GM19025 (cell line): ENCODE measurements at regions not wholly inside any gene's neighbourhood (a gene's known extent, or its start where the extent isn't known, plus 50 kb on each side); places are given as distances from the start of the nearest gene placed in this dataset.

ENCODE experiments used
- ATAC-seq: cut with Tn5 transposase; IDR thresholded peaks from one replicate; pipeline ENCODE4 v1.9.1; 2021; ENCODE audit warnings: mild to moderate bottlenecking, low read depth, moderate library complexity; ENCODE audit not compliant: unreplicated experiment

DNA sequence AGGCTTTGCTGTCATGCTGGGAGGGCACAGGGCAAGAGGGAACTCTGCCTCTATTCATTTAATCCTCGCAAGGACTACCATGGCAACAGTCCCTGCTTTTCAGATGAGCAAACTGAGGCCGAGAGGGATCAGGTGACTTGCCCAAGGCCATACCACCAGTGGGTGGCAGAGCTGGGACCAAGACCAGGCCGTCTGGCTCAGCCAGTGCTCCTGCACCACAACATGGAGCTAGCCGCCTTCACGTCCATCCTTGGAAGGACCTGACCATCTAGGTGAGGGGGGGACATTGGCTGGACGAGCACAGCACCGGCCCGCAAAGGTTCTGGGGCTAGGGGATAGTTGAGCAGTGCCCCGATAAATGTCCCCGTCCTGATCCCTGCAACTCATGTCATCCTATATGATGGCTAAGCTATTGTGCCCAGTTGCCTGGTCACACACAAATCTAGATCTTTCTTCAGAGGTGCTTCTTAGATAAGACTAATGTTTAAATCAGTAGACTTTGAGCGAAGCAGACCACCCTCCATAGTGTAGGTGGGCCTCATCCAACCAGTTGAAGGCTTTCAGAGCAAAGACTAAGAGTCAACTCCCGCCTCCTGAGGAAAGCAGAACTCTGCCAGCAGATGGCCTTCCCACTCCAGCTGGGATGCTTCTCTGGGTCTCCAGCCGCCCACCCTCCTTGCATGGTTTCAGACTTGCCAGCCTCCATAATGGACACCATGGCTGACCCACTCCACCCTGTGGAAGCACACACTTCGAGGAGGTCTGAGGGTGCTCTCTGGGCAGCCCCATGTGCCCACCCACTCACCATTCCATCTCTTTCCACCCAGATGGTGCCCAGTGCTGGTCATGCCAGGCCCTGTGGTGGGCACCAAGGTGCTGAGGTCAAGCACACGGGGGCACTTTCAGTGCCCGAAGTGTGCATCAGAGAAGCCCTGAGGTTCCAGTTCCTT is 214.8 kb upstream of the RAB6C start:
- ATAC-seq, result no peak

DNA sequence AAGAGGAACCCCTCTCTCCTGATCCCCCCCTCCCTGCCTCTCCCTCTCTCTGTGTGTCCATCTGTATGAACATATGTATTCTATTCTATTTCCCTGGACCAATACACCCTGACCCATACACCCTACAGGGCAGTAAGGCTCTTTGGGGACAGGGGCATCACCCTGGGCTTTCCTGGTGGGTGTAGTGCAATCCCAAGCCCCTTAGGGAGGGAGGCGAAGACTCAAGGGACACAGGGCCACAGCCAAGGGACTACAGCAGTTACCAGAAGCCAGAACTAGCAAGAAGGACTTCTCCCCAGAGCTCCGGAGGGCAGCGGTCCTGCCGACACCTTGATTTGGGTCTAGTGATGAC is 214.2 kb upstream of the RAB6C start:
- ATAC-seq, result no peak

DNA sequence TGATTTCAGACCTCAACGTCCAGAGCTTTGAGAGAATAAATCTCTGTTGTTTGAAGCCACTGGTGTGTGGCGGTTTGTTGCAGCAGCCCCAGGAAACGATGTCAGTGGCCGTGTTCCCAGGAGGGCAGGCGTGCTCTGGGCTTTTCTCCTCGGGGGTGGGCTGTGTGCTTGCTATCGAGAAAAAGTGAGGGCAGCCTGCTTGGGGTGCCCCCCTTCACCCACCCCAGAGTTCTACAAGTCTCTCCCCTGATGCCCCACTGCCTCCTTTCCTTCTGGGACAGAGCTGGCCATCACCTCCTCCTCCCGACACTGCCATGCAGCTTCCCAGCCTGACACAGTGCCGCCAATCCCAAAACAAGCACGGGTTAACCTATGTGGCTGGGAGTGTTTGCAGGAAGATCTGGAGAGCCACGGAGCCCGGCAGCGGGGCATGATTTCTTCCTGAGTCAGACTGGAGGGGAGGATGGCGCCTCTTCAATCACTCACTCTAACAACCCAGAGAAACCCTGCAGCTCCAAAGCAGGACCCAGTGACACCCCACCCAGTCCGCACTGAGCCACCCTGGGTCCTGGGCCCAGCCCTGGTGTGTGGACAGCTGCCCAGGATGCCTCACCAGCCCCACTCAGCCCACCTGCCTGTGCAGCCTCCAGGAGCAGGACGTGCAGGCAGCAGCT is 213.7 kb upstream of the RAB6C start:
- ATAC-seq, result no peak

DNA sequence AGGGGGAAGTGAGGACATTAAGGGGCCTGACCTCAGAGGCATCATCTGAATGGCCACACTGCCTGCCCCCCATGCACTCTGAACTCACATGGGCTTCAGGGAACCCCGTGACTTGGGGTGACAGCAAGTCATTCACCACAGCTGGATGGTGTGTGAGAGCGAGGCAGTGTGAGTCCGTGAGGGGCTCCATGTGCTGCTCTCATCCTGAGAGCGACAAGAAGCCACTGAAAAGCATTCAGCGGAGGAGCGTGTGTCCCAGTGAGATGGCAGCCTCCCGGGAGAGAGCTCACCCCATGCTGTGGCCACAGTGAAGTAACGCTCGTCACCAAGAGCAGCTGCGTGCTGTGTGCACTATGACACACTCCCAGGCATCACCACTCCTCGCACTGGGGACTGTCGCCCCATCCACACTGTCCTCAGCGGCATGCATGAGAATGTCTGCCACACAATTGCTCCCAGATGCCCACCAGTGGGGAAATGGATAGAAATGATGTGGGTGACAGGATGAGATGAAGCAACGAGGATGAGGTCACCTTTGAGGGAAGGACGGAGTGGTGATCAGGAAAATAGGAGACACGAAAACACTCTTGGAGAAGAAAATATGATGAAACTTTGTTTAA is 213.0 kb upstream of the RAB6C start:
- ATAC-seq, result no peak

DNA sequence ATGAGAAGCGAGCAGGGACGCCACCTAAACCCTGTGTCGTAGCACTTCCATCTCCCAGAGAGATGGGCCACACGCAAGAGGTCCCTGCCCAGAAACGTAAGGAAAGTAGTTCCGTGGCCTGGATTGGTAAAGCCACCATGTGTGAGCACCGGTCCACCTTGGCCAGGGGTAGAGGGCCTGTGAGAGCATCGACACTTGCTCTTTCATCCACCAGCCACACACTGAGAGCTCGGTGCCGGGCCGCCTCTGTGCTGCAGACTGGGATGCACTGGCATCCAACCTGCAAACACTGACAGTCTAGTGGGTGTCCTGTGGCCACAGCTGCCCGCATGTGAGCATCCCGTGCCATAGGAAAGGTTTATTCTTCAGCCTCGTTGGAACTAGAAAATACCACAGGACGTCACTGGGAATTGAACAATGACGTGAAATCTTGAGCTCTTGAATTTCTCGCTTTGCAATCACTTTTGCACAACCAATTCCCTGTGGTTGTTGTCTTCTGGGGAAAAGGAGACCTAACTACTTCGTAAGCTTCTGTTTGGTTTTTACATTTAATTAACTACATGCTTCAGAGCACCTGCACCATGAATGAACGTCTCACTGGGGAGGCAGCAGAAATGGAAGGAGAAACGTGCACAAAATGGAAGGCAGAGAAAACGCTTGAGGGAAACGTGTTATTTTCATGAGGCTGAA is 212.0 kb upstream of the RAB6C start:
- ATAC-seq, result no peak

DNA sequence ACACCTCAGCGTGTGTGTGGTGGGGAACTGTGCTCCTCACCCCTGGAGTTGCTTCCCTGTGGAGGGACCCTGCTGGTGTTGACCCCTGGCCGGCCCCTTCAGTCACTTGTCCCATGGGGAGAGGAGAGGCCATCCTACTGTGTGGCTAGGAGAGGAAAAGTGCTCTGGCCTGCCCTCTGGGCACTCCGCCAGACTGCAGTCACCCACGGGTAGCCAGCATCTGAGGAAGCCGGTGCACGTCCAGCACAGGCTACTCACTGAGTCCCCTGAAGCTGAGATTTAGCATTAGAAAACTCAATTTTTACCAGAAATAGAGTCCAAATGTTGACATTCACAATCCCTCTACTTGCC is 211.5 kb upstream of the RAB6C start:
- ATAC-seq, result no peak

DNA sequence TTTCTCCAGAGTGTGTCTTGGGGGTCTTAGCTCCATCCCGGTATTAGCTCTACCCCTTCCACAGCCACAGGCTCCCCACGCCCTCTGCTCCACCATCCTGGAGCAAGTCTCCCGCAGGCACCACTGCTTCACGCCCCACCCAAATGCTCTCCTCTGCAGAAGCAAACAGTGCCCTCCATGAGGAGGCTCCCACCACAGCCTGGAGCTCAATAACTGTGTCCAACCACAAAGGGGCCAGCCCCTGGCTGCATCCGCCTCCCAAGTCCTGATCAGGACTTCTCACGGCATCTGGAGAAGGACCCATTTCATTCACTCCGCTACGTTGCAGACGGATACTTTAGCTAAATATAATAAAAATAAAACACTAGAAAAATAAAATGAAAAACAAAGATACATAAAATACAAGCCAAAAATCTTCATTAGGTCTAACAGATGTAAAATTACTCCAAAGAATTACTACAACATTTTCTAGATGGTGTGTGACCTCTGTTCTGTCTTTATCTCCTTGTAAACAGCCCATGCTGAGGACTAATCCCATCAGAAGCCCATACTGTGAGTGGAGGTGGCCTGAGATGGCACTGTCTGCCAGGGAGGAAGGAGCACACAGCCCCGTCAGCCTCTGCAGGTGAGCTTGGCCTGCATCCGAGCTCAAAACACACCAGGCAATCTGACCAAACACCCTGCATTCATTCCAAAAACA is 210.8 kb upstream of the RAB6C start:
- no peak for ATAC-seq

DNA sequence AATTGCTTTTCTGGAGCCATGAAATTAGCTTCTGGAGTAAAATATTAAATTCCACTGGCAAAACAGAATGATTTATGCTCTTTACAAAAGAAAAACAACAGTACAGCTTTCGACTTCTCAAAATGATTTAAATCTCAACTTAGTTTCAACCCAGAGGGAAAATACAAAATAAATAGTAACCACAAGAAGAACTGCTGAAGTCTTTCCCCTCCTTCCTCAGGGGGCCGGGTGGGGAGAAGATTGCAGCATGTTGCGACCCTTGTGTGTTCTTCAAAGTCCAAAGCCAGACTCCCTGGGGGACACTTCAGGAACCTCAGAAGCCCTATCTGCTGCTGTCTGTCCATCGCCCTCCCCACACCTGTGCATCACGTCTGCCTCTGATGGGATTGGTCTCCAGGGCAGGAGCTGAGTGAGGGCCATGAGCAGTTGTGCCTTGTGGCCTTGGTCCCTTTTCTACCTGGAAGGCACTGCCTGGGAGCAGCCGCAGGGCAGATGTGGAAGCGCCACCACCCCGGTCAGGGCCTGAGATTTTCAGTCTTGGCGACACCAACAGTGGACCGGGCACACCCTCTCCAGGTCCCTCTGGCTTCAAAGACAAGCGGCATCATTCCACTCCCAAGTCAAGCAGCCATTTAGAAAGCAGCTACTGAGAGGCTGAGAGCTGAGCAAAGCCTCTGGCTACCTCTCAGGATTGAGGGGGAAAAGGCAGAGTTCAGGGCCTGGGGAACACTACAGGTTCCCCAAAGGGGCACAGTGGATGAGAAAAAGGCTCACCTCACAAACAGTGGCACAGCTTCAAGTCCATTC is 210.1 kb upstream of the RAB6C start:
- ATAC-seq, result no peak

DNA sequence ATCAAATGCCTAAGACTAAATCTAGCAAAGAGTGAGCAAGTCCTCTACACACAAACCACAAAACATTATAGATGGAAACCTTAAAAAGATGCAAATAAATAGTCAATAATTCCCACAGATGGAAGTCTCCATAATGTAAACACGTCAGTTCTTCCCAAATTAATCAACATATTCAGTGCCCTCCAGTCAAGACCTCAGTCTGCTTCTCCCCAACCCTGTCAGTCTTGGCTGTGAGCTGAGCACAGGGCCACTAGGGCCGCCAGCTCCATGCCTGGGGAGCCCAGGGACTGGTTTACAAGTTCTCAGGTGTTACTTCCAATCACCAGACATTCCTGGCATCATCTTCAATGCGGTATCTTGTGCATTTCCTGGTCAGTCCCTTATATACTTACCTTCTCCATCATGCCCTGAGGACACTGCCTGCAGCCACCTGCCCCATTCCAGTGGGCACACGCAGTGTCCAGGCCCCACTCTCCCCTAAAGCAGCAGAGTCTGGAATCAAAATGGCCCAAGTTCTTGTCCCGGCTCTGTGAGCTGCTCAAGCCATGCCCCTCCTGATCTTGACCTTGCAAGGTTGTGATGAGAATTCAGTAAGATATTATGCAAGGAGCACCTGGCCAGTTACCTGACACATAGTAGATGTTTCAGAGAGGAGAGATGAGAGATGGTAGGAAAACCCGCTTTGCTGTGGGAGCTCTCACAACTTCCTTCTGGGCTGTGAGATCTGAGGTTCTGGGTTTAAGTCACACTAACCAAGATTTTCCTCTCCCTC is 207.9 kb upstream of the RAB6C start:
- no peak for ATAC-seq

DNA sequence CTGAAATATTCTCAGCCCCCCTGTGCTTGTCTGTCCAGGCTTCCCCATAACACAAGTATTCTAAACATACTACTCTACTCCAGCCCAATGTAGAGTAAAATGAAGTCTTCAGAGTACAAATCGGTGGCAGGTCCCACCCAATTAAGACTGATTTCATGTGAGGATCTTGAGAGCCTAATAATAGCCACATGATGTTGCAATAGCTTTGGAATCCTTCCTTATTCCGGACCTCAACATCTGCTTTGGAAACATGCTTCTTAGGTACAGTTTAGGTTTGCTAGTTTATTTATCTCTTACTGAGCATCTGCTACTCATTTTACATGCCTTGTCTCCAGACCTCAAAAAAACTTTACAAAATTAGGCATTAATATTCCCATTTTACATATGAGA is 207.3 kb upstream of the RAB6C start:
- ATAC-seq, result no peak

DNA sequence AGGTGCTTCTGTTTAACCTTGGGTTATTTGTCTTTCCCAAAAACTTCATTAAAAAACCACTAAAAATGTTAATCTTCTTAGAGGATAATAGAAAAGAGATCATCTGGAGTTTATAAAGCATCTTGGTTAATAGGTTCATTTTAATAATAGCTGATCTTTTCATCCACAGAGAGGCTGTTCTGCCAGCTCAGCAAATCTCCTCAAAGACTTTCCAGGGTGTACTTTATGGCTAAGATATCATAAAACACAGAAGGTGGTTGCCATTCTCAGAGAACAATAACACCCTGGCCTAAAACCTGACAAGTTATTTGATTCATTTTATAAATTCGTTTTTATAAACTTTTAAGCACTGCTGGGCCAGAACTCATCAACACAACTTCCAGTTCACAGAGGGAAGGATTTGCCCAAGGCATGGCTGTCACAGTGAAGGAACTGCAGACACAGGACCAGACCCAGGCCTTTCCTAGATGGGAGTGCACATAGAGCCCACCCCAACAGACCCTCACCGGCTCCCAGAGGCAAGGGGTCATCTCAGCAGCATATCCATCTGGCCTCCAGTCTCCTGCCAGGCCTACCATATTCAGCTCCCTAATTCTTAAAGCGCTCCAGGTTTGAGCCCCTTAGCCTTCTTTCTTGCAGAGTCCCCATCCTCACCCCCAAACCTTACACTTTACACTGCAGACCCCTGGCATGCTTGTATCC is 203.4 kb upstream of the RAB6C start:
- no peak for ATAC-seq

DNA sequence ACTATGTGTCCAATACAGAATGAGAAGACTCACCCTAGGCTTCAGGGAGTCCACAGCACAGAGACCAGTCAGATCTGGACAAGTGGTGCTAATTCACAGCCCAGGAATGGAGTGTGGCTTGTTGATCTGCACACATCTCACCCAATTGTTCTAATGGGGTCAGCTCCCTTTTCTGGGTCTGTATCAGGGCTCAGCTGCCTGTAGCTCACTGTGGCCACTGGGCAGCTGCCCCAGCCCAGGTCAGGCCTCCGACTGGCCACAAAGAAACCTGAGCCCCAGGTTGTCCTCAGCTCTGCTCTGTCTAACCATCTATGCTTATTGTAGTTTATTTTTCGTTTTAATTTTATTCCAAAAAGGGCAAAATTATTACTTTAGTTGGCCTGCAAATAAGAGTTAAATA is 202.3 kb upstream of the RAB6C start:
- ATAC-seq, result no peak

DNA sequence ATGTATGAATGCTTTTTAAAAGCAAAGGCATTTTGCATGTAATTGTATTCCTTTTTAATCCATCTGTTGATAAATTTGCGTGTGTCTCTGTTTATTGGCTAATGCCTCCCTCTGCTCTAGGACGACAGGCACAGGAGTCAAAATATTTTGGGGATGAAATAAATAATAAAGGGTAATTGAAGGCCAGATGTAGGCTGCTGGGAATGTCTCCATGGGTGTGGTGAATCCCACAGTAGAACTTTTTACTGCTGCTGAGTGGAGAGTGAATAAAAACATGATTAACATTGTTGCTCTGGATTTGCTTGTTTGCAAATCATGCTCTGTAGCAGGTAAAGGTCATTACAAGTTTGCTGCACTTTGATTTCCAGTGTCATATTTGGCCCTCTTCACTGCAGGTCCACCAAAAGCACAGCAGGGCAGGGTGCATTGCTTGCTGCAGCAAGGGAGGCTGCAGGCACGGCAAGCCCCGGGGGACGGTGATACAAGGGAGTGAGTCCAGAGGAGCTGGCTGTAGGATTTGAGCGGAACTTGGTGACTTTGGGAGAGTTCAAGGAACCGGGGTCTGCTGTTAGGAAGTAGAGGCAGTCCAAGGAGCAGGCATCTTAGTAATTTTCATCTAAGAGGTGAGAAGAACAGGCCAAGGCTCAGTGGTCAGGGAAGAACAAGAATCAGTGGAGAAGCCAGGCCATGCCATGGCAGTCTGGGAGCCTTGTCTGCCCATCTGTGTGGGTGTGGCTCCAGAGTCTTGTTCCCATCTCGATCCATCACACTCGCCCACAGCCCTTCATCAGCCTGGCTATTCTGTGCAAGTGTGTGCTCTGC is 201.5 kb upstream of the RAB6C start:
- no peak for ATAC-seq

DNA sequence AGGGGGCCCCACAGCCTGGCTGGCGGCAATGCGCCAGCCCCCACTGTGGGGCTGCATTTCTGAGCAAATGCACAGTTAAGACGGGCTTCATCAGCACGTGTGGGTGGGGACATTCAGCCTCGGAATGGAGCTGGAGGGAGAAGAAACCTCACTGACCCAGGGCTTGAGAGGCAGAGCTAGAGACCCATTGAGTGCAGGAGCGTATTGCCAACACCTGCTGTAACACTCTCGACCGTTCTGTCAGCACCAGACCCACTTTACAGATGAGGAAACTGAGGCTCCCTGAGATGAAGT is 200.9 kb upstream of the RAB6C start:
- ATAC-seq, result no peak

DNA sequence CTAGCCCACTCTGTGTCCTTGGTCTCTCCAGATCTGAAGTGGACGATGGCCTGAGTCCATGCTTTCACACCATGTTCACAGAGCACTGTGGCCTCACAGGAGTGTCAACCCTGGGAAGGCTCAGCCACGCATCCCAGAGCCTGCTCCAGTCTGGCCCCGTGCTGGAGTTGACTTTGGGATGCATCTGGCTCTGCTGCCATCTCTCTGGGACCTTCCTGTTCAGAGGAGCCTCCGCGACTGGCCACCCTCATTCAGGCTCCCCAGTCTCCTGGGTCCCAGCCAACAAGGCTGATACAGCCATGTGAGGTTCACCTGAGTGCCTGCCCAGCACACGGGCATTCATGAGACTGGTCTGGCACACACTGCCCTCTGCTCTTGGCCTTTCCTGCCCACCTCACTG is 199.7 kb upstream of the RAB6C start:
- no peak for ATAC-seq

DNA sequence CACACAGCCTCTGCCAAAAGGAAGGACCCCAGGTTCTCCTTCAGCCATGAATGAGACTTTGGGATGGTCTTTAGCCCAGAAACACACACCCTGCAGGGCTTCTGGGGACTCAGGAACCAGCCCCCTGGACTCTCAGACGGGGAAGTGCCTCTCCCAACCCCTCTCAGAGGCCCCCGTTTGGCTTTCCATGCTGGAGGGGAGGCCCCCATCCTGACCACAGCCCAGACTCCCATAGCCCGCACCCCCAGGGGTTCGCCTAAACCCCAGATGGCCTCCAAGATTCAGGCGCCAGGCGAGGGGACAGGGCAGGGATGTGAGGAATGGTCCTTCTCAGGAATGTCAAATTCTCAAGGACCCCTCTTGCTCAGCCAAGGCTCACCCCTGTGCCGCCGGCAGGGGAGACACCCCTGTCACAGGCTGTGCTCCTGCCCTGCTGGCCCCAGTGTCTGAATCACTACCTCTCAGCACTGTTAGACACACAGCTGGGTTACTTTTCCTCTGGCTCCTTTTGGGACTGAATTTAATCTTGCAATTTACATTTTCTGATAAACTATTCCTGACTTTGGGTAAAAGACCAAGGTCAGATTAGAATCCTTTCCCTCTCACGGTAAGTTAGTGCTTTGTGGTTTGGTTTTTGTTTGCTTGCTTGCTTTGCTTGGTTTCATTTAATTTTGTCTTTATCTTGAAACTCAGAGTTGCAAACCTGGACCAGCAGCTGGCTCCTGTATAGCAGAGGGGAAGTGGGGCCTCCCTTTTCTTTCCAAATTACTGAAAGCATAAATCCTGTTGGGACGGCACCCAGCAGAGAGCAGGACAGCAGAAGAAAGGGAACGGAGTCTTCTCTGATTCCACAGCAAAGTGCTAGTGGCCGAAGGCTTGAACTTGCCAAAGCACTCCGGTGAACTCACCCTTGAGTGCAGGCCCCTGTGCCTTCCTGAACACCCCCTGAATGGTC is 198.9 kb upstream of the RAB6C start:
- ATAC-seq, result no peak
